ENCODE measurements at regions not wholly inside any gene's neighbourhood (a gene's known extent, or its start where the extent isn't known, plus 50 kb on each side); places are given as distances from the start of the nearest gene placed in this dataset.
"Not testable (repeated sequence)": the region's sequence is repeated elsewhere in the genome, so short reads cannot be mapped to it uniquely, and the experiment has no call there.

- DNase-seq = no peak
Measured at GRCh38 chr5:28984639-28985038, 1946.3 kb upstream of the CDH9 start.

GRCh38 chr5:28975508-28975907 is 1937.1 kb upstream of the CDH9 start:
- no peak for DNase-seq

GRCh38 chr5:28967848-28968247 is 1929.5 kb upstream of the CDH9 start:
- DNase-seq = no peak

- DNase-seq = no peak
Measured at GRCh38 chr5:28961816-28962215, 1923.4 kb upstream of the CDH9 start.

GRCh38 chr5:28958581-28958980 is 1920.2 kb upstream of the CDH9 start:
- DNase-seq = no peak

- DNase-seq = no peak
Measured at GRCh38 chr5:28957450-28957849, 1919.1 kb upstream of the CDH9 start.

GRCh38 chr5:28954074-28954473 is 1915.7 kb upstream of the CDH9 start:
- DNase-seq = no peak

GRCh38 chr5:28947865-28948264 is 1909.5 kb upstream of the CDH9 start:
- DNase-seq = no peak

- no peak for DNase-seq
Measured at GRCh38 chr5:28945859-28946258, 1907.5 kb upstream of the CDH9 start.

- DNase-seq = not testable (repeated sequence)
Measured at GRCh38 chr5:28929366-28929765, 1891.0 kb upstream of the CDH9 start.

GRCh38 chr5:28928327-28928790 is 1890.0 kb upstream of the CDH9 start:
- not testable (repeated sequence) for DNase-seq

- no peak for DNase-seq
Measured at GRCh38 chr5:28927559-28928326, 1889.4 kb upstream of the CDH9 start.

GRCh38 chr5:28926422-28926821 is 1888.0 kb upstream of the CDH9 start:
- no peak for DNase-seq

GRCh38 chr5:28917631-28918030 is 1879.2 kb upstream of the CDH9 start:
- no peak for DNase-seq

- DNase-seq = peak; percentile 16
Measured at GRCh38 chr5:28914297-28914696, 1875.9 kb upstream of the CDH9 start.

- DNase-seq = no peak
Measured at GRCh38 chr5:28903643-28904042, 1865.3 kb upstream of the CDH9 start.

- no peak for DNase-seq
Measured at GRCh38 chr5:28896949-28897348, 1858.6 kb upstream of the CDH9 start.

- no peak for DNase-seq
Measured at GRCh38 chr5:28880936-28881335, 1842.5 kb upstream of the CDH9 start.

- no peak for DNase-seq
Measured at GRCh38 chr5:28877050-28877449, 1838.7 kb upstream of the CDH9 start.

GRCh38 chr5:28864006-28864405 is 1825.6 kb upstream of the CDH9 start:
- peak; percentile 41 for DNase-seq

GRCh38 chr5:28862860-28863196 is 1824.4 kb upstream of the CDH9 start:
- peak; percentile 6 for DNase-seq

- peak; percentile 80 for DNase-seq
Measured at GRCh38 chr5:28862137-28862859, 1823.9 kb upstream of the CDH9 start.

GRCh38 chr5:28855626-28856025 is 1817.2 kb upstream of the CDH9 start:
- no peak for DNase-seq

GRCh38 chr5:28850320-28850921 is 1812.0 kb upstream of the CDH9 start:
- no peak for DNase-seq

Measured in NCI-H1092 (cell line).